ENCODE measurements at regions not wholly inside any gene's neighbourhood (a gene's known extent, or its start where the extent isn't known, plus 50 kb on each side); places are given as distances from the start of the nearest gene placed in this dataset.
A peak's percentile ranks its signal among the peaks of the same experiment; 100 is the strongest.

GRCh38 chr11:112790286-112790685 lies 170.9 kb upstream of the NCAM1 start:
- no peaks in the 10 kb centered on the region for H3K27me3 ChIP-seq (ENCODE audit: control insufficient read depth in 1 of 2, insufficient read depth in 2 of 2, low read length in 2 of 2)
- WGBS, 2 donors, result 72 to 86% methylated on average over 3 of the region's 3 CpGs
- no peak overlapping the region for H3K4me3 ChIP-seq (ENCODE audit: low read depth in 1 of 2, low read length in 2 of 2)
- no peaks in the 10 kb centered on the region for H3K9me3 ChIP-seq (ENCODE audit: control insufficient read depth in 2 of 2, insufficient read depth in 1 of 2, low read depth in 1 of 2, low read length in 1 of 2)
- H3K4me1 ChIP-seq (ENCODE audit: control insufficient read depth in 2 of 2, insufficient read depth in 2 of 2, low read length in 1 of 2), result no peaks in the 10 kb centered on the region
- H3K27ac ChIP-seq (ENCODE audit: low read depth in 2 of 2, low read length in 1 of 2), result no peak overlapping the region
- no peaks in the 10 kb centered on the region for H3K36me3 ChIP-seq (ENCODE audit: control insufficient read depth in 2 of 2, insufficient read depth in 2 of 2, low read length in 1 of 2)

- H3K27me3 ChIP-seq (ENCODE audit: control insufficient read depth in 1 of 2, insufficient read depth in 2 of 2, low read length in 2 of 2), result no peaks in the 10 kb centered on the region
- WGBS, 2 donors, result 84% methylated on average over 5 of the region's 5 CpGs
- H3K9me3 ChIP-seq (ENCODE audit: control insufficient read depth in 2 of 2, insufficient read depth in 1 of 2, low read depth in 1 of 2, low read length in 1 of 2), result no peaks in the 10 kb centered on the region
- no peak overlapping the region for H3K27ac ChIP-seq (ENCODE audit: low read depth in 2 of 2, low read length in 1 of 2)
- H3K4me3 ChIP-seq (ENCODE audit: low read depth in 1 of 2, low read length in 2 of 2), result no peak overlapping the region
- H3K4me1 ChIP-seq (ENCODE audit: control insufficient read depth in 2 of 2, insufficient read depth in 2 of 2, low read length in 1 of 2), result no peaks in the 10 kb centered on the region
- H3K36me3 ChIP-seq (ENCODE audit: control insufficient read depth in 2 of 2, insufficient read depth in 2 of 2, low read length in 1 of 2), result no peaks in the 10 kb centered on the region
Observed at GRCh38 chr11:112792070-112792469, 169.2 kb upstream of the NCAM1 start.

GRCh38 chr11:112793416-112793815 lies 167.8 kb upstream of the NCAM1 start:
- Histone ChIP-seq H3K27me3 (ENCODE audit: control insufficient read depth in 1 of 2, insufficient read depth in 2 of 2, low read length in 2 of 2) (no peaks in the 10 kb centered on the region), H3K9me3 (ENCODE audit: control insufficient read depth in 2 of 2, insufficient read depth in 1 of 2, low read depth in 1 of 2, low read length in 1 of 2) (no peaks in the 10 kb centered on the region), H3K27ac (ENCODE audit: low read depth in 2 of 2, low read length in 1 of 2) (no peak overlapping the region), H3K4me1 (ENCODE audit: control insufficient read depth in 2 of 2, insufficient read depth in 2 of 2, low read length in 1 of 2) (no peaks in the 10 kb centered on the region), H3K4me3 (ENCODE audit: low read depth in 1 of 2, low read length in 2 of 2) (no peak overlapping the region), H3K36me3 (ENCODE audit: control insufficient read depth in 2 of 2, insufficient read depth in 2 of 2, low read length in 1 of 2) (no peaks in the 10 kb centered on the region)
- WGBS, 2 donors, result 61 to 73% methylated on average over 1 of the region's 1 CpG

- H3K36me3 ChIP-seq (ENCODE audit: control insufficient read depth in 2 of 2, insufficient read depth in 2 of 2, low read length in 1 of 2), result no peaks in the 10 kb centered on the region
- no peaks in the 10 kb centered on the region for H3K27me3 ChIP-seq (ENCODE audit: control insufficient read depth in 1 of 2, insufficient read depth in 2 of 2, low read length in 2 of 2)
- H3K27ac ChIP-seq (ENCODE audit: low read depth in 2 of 2, low read length in 1 of 2), result peak overlapping the region in 1 of 2 donors; percentile 1
- no peak overlapping the region for H3K4me3 ChIP-seq (ENCODE audit: low read depth in 1 of 2, low read length in 2 of 2)
- no peaks in the 10 kb centered on the region for H3K4me1 ChIP-seq (ENCODE audit: control insufficient read depth in 2 of 2, insufficient read depth in 2 of 2, low read length in 1 of 2)
- H3K9me3 ChIP-seq (ENCODE audit: control insufficient read depth in 2 of 2, insufficient read depth in 1 of 2, low read depth in 1 of 2, low read length in 1 of 2), result no peaks in the 10 kb centered on the region
- 51 to 61% methylated on average over 2 of the region's 2 CpGs for WGBS, 2 donors
Observed at GRCh38 chr11:112794331-112794846, 166.8 kb upstream of the NCAM1 start.

DNA sequence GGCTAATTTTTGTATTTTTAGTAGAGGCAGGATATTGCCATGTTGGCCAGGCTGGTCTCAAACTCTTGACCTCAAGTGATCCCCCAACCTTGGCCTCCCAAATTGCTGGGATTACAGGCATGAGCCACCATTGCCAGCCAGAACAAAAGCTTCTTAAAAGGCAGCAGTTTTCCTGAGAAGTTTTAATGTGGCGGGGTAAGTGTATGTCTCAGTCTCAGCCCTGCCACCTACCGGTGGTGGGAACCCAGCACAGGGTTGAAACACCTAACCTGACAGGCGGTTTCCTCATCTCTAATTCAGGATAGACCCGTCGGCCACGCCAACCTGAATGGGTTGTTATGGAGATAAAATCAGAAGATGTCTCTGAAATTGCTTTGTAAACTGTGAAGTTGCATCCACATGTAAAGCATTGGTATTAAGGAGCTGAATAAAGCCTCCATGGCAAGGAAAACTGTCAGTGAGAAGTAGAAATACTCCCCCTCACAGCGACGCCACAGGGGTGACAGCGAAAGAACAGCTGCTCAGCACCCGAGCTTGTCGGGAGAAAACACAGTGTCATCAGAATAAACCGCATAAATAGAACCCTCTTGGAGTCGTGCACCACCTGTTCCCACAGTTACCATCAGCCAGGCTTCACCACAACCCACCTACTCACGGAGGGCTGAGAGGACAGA lies 165.9 kb upstream of the NCAM1 start:
- Histone ChIP-seq H3K4me3 (ENCODE audit: low read depth in 1 of 2, low read length in 2 of 2) (no peak overlapping the region), H3K36me3 (ENCODE audit: control insufficient read depth in 2 of 2, insufficient read depth in 2 of 2, low read length in 1 of 2) (no peaks in the 10 kb centered on the region), H3K27me3 (ENCODE audit: control insufficient read depth in 1 of 2, insufficient read depth in 2 of 2, low read length in 2 of 2) (no peaks in the 10 kb centered on the region), H3K4me1 (ENCODE audit: control insufficient read depth in 2 of 2, insufficient read depth in 2 of 2, low read length in 1 of 2) (no peaks in the 10 kb centered on the region), H3K27ac (ENCODE audit: low read depth in 2 of 2, low read length in 1 of 2) (peak overlapping the region in 1 of 2 donors; percentile 36), H3K9me3 (ENCODE audit: control insufficient read depth in 2 of 2, insufficient read depth in 1 of 2, low read depth in 1 of 2, low read length in 1 of 2) (no peaks in the 10 kb centered on the region)
- 71 to 76% methylated on average over 14 of the region's 14 CpGs for WGBS, 2 donors

DNA sequence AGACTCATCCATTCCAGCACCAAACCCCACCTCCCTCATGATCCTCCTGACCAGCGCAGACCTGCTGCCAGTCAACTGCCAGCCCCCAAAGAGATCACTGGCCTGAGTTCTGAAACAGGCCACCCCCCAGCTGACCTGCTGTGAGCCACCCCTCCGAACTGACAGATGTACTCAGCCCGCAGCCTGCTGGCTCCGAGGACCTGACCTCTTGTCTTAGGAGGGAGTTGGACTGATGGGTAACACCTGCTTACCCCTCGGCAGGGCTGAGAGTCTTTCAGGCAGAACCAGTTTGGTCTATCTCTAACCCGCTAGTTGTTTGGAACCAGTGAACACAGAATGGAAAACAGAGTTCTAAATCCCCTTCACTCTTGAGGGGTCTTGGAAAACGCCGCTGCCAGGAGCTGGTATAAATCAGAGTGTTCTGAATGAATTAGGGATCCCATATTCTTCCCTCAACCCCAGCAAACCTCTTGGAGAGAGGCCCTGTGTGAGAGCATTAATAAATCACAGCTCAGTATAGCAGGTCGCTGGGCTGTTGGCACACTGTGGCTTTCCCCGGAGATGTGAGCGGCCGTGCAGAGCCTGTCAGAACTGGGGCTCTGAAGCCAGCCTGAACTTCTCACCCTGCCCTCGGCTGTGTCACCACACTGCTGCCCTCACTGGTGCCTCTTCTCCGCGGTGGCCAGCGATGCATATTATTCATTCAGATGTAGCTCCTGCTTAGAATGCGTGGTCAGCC lies 165.1 kb upstream of the NCAM1 start:
- Histone ChIP-seq H3K4me3 (ENCODE audit: low read depth in 1 of 2, low read length in 2 of 2) (no peak overlapping the region), H3K4me1 (ENCODE audit: control insufficient read depth in 2 of 2, insufficient read depth in 2 of 2, low read length in 1 of 2) (no peaks in the 10 kb centered on the region), H3K27ac (ENCODE audit: low read depth in 2 of 2, low read length in 1 of 2) (peak overlapping the region in 1 of 2 donors; percentile 36), H3K27me3 (ENCODE audit: control insufficient read depth in 1 of 2, insufficient read depth in 2 of 2, low read length in 2 of 2) (no peaks in the 10 kb centered on the region), H3K9me3 (ENCODE audit: control insufficient read depth in 2 of 2, insufficient read depth in 1 of 2, low read depth in 1 of 2, low read length in 1 of 2) (no peaks in the 10 kb centered on the region), H3K36me3 (ENCODE audit: control insufficient read depth in 2 of 2, insufficient read depth in 2 of 2, low read length in 1 of 2) (no peaks in the 10 kb centered on the region)
- WGBS, 2 donors, result 51 to 59% methylated on average over 17 of the region's 17 CpGs

DNA sequence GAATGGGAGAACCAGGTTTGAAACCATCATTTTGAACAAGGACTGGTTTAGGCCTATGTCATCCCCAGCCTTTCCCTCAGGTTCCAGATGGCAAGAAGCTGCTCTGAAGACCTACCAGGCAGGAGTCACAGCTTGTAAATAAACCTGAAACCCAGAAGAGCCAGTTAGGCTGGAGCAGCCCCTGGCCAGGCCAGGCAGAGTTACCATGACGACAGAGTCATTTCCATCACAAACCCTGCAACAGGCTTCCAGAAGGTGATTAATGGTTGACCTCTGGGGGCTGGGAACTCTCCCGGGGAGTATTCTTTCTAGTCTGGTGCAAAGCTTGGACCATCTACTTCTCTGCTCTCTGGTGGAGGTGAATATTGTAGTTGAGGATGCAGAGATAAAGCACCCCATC lies 164.1 kb upstream of the NCAM1 start:
- Histone ChIP-seq H3K36me3 (ENCODE audit: control insufficient read depth in 2 of 2, insufficient read depth in 2 of 2, low read length in 1 of 2) (no peaks in the 10 kb centered on the region), H3K27ac (ENCODE audit: low read depth in 2 of 2, low read length in 1 of 2) (no peak overlapping the region), H3K27me3 (ENCODE audit: control insufficient read depth in 1 of 2, insufficient read depth in 2 of 2, low read length in 2 of 2) (no peaks in the 10 kb centered on the region), H3K4me1 (ENCODE audit: control insufficient read depth in 2 of 2, insufficient read depth in 2 of 2, low read length in 1 of 2) (no peaks in the 10 kb centered on the region), H3K4me3 (ENCODE audit: low read depth in 1 of 2, low read length in 2 of 2) (no peak overlapping the region), H3K9me3 (ENCODE audit: control insufficient read depth in 2 of 2, insufficient read depth in 1 of 2, low read depth in 1 of 2, low read length in 1 of 2) (no peaks in the 10 kb centered on the region)
- 48 to 66% methylated on average over 2 of the region's 2 CpGs for WGBS, 2 donors

GRCh38 chr11:112797648-112798293 lies 163.4 kb upstream of the NCAM1 start:
- 63 to 64% methylated on average over 14 of the region's 14 CpGs for WGBS, 2 donors
- no peak overlapping the region for H3K4me3 ChIP-seq (ENCODE audit: low read depth in 1 of 2, low read length in 2 of 2)
- H3K27ac ChIP-seq (ENCODE audit: low read depth in 2 of 2, low read length in 1 of 2), result no peak overlapping the region
- H3K4me1 ChIP-seq (ENCODE audit: control insufficient read depth in 2 of 2, insufficient read depth in 2 of 2, low read length in 1 of 2), result no peaks in the 10 kb centered on the region
- no peaks in the 10 kb centered on the region for H3K9me3 ChIP-seq (ENCODE audit: control insufficient read depth in 2 of 2, insufficient read depth in 1 of 2, low read depth in 1 of 2, low read length in 1 of 2)
- H3K27me3 ChIP-seq (ENCODE audit: control insufficient read depth in 1 of 2, insufficient read depth in 2 of 2, low read length in 2 of 2), result no peaks in the 10 kb centered on the region
- H3K36me3 ChIP-seq (ENCODE audit: control insufficient read depth in 2 of 2, insufficient read depth in 2 of 2, low read length in 1 of 2), result no peaks in the 10 kb centered on the region

DNA sequence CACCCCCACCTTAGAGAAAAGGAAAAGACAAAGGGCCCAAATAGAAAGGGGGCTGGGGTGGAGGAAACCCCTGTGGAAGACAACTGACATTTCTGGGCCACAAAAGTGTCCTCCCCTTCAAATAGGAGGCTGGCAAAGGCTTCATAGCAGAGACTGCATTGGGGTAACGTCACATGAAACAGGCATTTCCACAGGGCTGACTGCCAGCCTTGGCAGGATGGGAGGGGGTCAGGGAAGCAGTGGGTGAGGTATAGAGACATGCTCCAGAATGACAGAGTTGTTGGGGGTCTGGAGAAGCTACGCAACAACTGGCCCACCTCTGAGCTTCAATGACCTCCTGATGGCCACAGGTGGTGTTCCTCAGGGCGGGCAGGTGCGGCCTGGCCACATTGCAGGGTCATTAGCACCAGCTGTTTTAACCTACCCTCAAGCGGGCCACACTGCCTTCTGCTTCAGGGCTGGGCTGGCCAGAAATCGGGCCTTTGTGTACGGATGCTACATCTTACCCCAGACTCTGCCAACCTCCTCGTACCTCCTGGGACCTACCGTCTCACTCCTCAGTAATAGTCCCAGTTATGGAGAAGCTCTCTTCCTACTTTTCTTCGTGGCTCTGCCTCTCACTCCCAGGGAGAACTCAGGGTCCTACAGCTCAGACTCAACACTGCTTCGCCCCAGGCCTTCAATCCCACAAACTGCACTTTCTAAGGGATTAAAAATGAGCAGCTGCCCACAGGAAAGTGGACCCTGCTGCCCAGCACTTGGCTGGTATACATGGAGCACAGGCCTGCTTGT lies 160.0 kb upstream of the NCAM1 start:
- WGBS, 2 donors, result 88% methylated on average over 11 of the region's 11 CpGs
- peaks cover 0 to 3% of the 10 kb centered on the region in 2 donors for H3K4me1 ChIP-seq (ENCODE audit: control insufficient read depth in 2 of 2, insufficient read depth in 2 of 2, low read length in 1 of 2)
- H3K27me3 ChIP-seq (ENCODE audit: control insufficient read depth in 1 of 2, insufficient read depth in 2 of 2, low read length in 2 of 2), result no peaks in the 10 kb centered on the region
- no peak overlapping the region for H3K4me3 ChIP-seq (ENCODE audit: low read depth in 1 of 2, low read length in 2 of 2)
- H3K9me3 ChIP-seq (ENCODE audit: control insufficient read depth in 2 of 2, insufficient read depth in 1 of 2, low read depth in 1 of 2, low read length in 1 of 2), result no peaks in the 10 kb centered on the region
- no peaks in the 10 kb centered on the region for H3K36me3 ChIP-seq (ENCODE audit: control insufficient read depth in 2 of 2, insufficient read depth in 2 of 2, low read length in 1 of 2)
- no peak overlapping the region for H3K27ac ChIP-seq (ENCODE audit: low read depth in 2 of 2, low read length in 1 of 2)

Data from esophagus (tissue), 2 donors.